NCI-H2081 treated with DMSO at 0.1 percent for 48 hours (cell line): ENCODE measurements at regions not wholly inside any gene's neighbourhood (a gene's known extent, or its start where the extent isn't known, plus 50 kb on each side); places are given as distances from the start of the nearest gene placed in this dataset.

Source experiments
- DNase-seq: peaks from one replicate; lab custom pipeline; 2025; lab: John Stamatoyannopoulos, UW

GRCh38 chr7:54956865-54957264 is 62.0 kb upstream of the EGFR start:
- no peak for DNase-seq

GRCh38 chr7:54960517-54960916 is 58.3 kb upstream of the EGFR start:
- DNase-seq = no peak

- DNase-seq = no peak
Measured at GRCh38 chr7:54961391-54961790, 57.4 kb upstream of the EGFR start.

GRCh38 chr7:54963155-54963554 is 55.7 kb upstream of the EGFR start:
- DNase-seq = no peak

GRCh38 chr7:54964136-54964535 is 54.7 kb upstream of the EGFR start:
- no peak for DNase-seq

GRCh38 chr7:54967377-54967776 is 51.4 kb upstream of the EGFR start:
- no peak for DNase-seq

GRCh38 chr7:54968018-54968417 is 50.8 kb upstream of the EGFR start:
- no peak for DNase-seq
